ENCODE measurements at regions not wholly inside any gene's neighbourhood (a gene's known extent, or its start where the extent isn't known, plus 50 kb on each side); places are given as distances from the start of the nearest gene placed in this dataset.

GRCh38 chr12:46711756-46712155 lies 114.0 kb downstream of the SLC38A4 start:
- peak; percentile 55 for DNase-seq (ENCODE audit: low read depth)
- in situ Hi-C loops (cut with HindIII; ENCODE audit: low sequenced_read_pairs), result no loop called here
- H3K4me3 ChIP-seq (ENCODE audit: low read depth, low read length), result no peak overlapping the region
- no peak for TF ChIP-seq CTCF (IDR thresholded peaks at IDR 0.05; ENCODE audit: low read depth, low read length, missing control alignments)

GRCh38 chr12:46710125-46710743 lies 115.6 kb downstream of the SLC38A4 start:
- in situ Hi-C loops (cut with HindIII; ENCODE audit: low sequenced_read_pairs), result no loop called here
- no peak for DNase-seq (ENCODE audit: low read depth)
- no peak overlapping the region for H3K4me3 ChIP-seq (ENCODE audit: low read depth, low read length)
- TF ChIP-seq CTCF (IDR thresholded peaks at IDR 0.05; ENCODE audit: low read depth, low read length, missing control alignments), result no peak

- in situ Hi-C loops (cut with HindIII; ENCODE audit: low sequenced_read_pairs), result no loop called here
- no peak for TF ChIP-seq CTCF (IDR thresholded peaks at IDR 0.05; ENCODE audit: low read depth, low read length, missing control alignments)
- no peak overlapping the region for H3K4me3 ChIP-seq (ENCODE audit: low read depth, low read length)
- no peak for DNase-seq (ENCODE audit: low read depth)
These were observed 123.0 kb downstream of the SLC38A4 start for GRCh38 chr12:46702581-46703344.

GRCh38 chr12:46701356-46701755 lies 124.4 kb downstream of the SLC38A4 start:
- no peak overlapping the region for H3K4me3 ChIP-seq (ENCODE audit: low read depth, low read length)
- no peak for DNase-seq (ENCODE audit: low read depth)
- in situ Hi-C loops (cut with HindIII; ENCODE audit: low sequenced_read_pairs), result no loop called here
- TF ChIP-seq CTCF (IDR thresholded peaks at IDR 0.05; ENCODE audit: low read depth, low read length, missing control alignments), result no peak

GRCh38 chr12:46699986-46700385 lies 125.8 kb downstream of the SLC38A4 start:
- in situ Hi-C loops (cut with HindIII; ENCODE audit: low sequenced_read_pairs), result no loop called here
- no peak for TF ChIP-seq CTCF (IDR thresholded peaks at IDR 0.05; ENCODE audit: low read depth, low read length, missing control alignments)
- H3K4me3 ChIP-seq (ENCODE audit: low read depth, low read length), result no peak overlapping the region
- DNase-seq (ENCODE audit: low read depth), result no peak

GRCh38 chr12:46698003-46698402 lies 127.8 kb downstream of the SLC38A4 start:
- no peak for DNase-seq (ENCODE audit: low read depth)
- in situ Hi-C loops (cut with HindIII; ENCODE audit: low sequenced_read_pairs), result no loop called here
- TF ChIP-seq CTCF (IDR thresholded peaks at IDR 0.05; ENCODE audit: low read depth, low read length, missing control alignments), result no peak
- H3K4me3 ChIP-seq (ENCODE audit: low read depth, low read length), result no peak overlapping the region

Data from astrocyte of the cerebellum (primary cell).